ENCODE measurements at regions not wholly inside any gene's neighbourhood (a gene's known extent, or its start where the extent isn't known, plus 50 kb on each side); places are given as distances from the start of the nearest gene placed in this dataset.

- TF ChIP-seq CTCF (IDR thresholded peaks at IDR 0.05; ENCODE audit: low read depth, low read length, poor library complexity, severe bottlenecking) (no peak), EZH2phosphoT487 (IDR thresholded peaks at IDR 0.05; ENCODE audit: borderline replicate concordance, low read length) (no peak)
These were observed 400.0 kb upstream of the CDH2 start for GRCh38 chr18:28576941-28577340.

All from DOHH2 (cell line).